ENCODE measurements at regions not wholly inside any gene's neighbourhood (a gene's known extent, or its start where the extent isn't known, plus 50 kb on each side); places are given as distances from the start of the nearest gene placed in this dataset.

GRCh38 chr11:70630068-70630467 is 231.7 kb downstream of the CTTN start:
- no peaks in the 10 kb centered on the region for H3K9me3 ChIP-seq (ENCODE audit: insufficient read depth, low read depth)
- POLR2A ChIA-PET (ENCODE audit: unreplicated experiment): no interaction called here
- H3K79me2 ChIP-seq (ENCODE audit: low read depth): no peaks in the 10 kb centered on the region
- H2AFZ ChIP-seq: no peak overlapping the region
- H3K4me2 ChIP-seq: no peak overlapping the region
- TF ChIP-seq CTCF (conservative IDR thresholded peaks at IDR 0.05): no peak
- TF ChIP-seq EZH2 (IDR thresholded peaks at IDR 0.05; ENCODE audit: low read depth): no peak
- H3K27me3 ChIP-seq (ENCODE audit: insufficient read depth, low read depth): no peaks in the 10 kb centered on the region
- CTCF ChIA-PET: no interaction called here
- H3F3A ChIP-seq (ENCODE audit: insufficient read depth, low read depth): no peaks in the 10 kb centered on the region
- no peaks in the 10 kb centered on the region for H3K36me3 ChIP-seq (ENCODE audit: low read depth)
- H4K20me1 ChIP-seq (ENCODE audit: insufficient read depth): peaks cover 53% of the 10 kb centered on the region
- DNase-seq: no peak
- H3K4me3 ChIP-seq: no peak overlapping the region
- no peak overlapping the region for H3K27ac ChIP-seq
- H3K4me1 ChIP-seq (replicated peaks; ENCODE audit: insufficient read depth): no peaks in the 10 kb centered on the region
- H3K9me2 ChIP-seq (ENCODE audit: insufficient read depth): no peaks in the 10 kb centered on the region
- no TSS peak for BruUV-seq (replicated peaks)
- intact Hi-C loops (cut with micrococcal nuclease; ENCODE audit: unreplicated experiment): no loop called here

- POLR2A ChIA-PET (ENCODE audit: unreplicated experiment): no interaction called here
These were observed 232.7 kb downstream of the CTTN start for GRCh38 chr11:70630816-70631623.

GRCh38 chr11:70631624-70632047 is 233.3 kb downstream of the CTTN start:
- H3F3A ChIP-seq (ENCODE audit: insufficient read depth, low read depth): peaks cover 9% of the 10 kb centered on the region; the same call in 1 of the 2 replicates
- intact Hi-C loops (cut with micrococcal nuclease; ENCODE audit: unreplicated experiment): no loop called here
- CTCF ChIA-PET: interaction anchor here (0.6 kb wide), 1 partner anchor 113 kb away, joined by 3 read pairs; no protein-coding TSS in a partner anchor

More at GRCh38 chr11:70630816-70631623, 232.7 kb downstream of the CTTN start:
- H3K27me3 ChIP-seq (ENCODE audit: insufficient read depth, low read depth): no peaks in the 10 kb centered on the region
- H3K4me1 ChIP-seq (replicated peaks; ENCODE audit: insufficient read depth): no peaks in the 10 kb centered on the region
- CTCF ChIA-PET: interaction anchor here (0.6 kb wide), 1 partner anchor 112 kb away, joined by 3 read pairs; no protein-coding TSS in a partner anchor
- H3K9me3 ChIP-seq (ENCODE audit: insufficient read depth, low read depth): no peaks in the 10 kb centered on the region
- BruUV-seq (replicated peaks): no TSS peak
- H3K9me2 ChIP-seq (ENCODE audit: insufficient read depth): no peaks in the 10 kb centered on the region
- no peaks in the 10 kb centered on the region for H3K79me2 ChIP-seq (ENCODE audit: low read depth)
- no peaks in the 10 kb centered on the region for H3K36me3 ChIP-seq (ENCODE audit: low read depth)
- H3K27ac ChIP-seq: no peak overlapping the region
- no peak overlapping the region for H3K4me3 ChIP-seq
- peaks cover 3% of the 10 kb centered on the region; the same call in 1 of the 2 replicates for H3F3A ChIP-seq (ENCODE audit: insufficient read depth, low read depth)
- H2AFZ ChIP-seq: no peak overlapping the region
- no peak overlapping the region for H3K4me2 ChIP-seq
- TF ChIP-seq CTCF (conservative IDR thresholded peaks at IDR 0.05) (no peak), EZH2 (IDR thresholded peaks at IDR 0.05; ENCODE audit: low read depth) (no peak)
- intact Hi-C loops (cut with micrococcal nuclease; ENCODE audit: unreplicated experiment): no loop called here
- DNase-seq: no peak
- peaks cover 55% of the 10 kb centered on the region for H4K20me1 ChIP-seq (ENCODE audit: insufficient read depth)

More at GRCh38 chr11:70631624-70632047, 233.3 kb downstream of the CTTN start:
- DNase-seq: no peak
- no peak overlapping the region for H3K4me2 ChIP-seq
- H3K27me3 ChIP-seq (ENCODE audit: insufficient read depth, low read depth): no peaks in the 10 kb centered on the region
- no peaks in the 10 kb centered on the region for H3K79me2 ChIP-seq (ENCODE audit: low read depth)
- peaks cover 49% of the 10 kb centered on the region for H4K20me1 ChIP-seq (ENCODE audit: insufficient read depth)
- H3K9me2 ChIP-seq (ENCODE audit: insufficient read depth): no peaks in the 10 kb centered on the region
- no peaks in the 10 kb centered on the region for H3K4me1 ChIP-seq (replicated peaks; ENCODE audit: insufficient read depth)
- no peak overlapping the region for H3K4me3 ChIP-seq
- H3K36me3 ChIP-seq (ENCODE audit: low read depth): no peaks in the 10 kb centered on the region
- no peak overlapping the region for H2AFZ ChIP-seq
- TF ChIP-seq CTCF (conservative IDR thresholded peaks at IDR 0.05) (no peak), EZH2 (IDR thresholded peaks at IDR 0.05; ENCODE audit: low read depth) (no peak)
- no peaks in the 10 kb centered on the region for H3K9me3 ChIP-seq (ENCODE audit: insufficient read depth, low read depth)
- BruUV-seq (replicated peaks): no TSS peak
- H3K27ac ChIP-seq: no peak overlapping the region
- POLR2A ChIA-PET (ENCODE audit: unreplicated experiment): no interaction called here
